IMR-90 (cell line): ENCODE measurements at regions not wholly inside any gene's neighbourhood (a gene's known extent, or its start where the extent isn't known, plus 50 kb on each side); places are given as distances from the start of the nearest gene placed in this dataset.
A peak's percentile ranks its signal among the peaks of the same experiment; 100 is the strongest.

ENCODE experiments used
- ATAC-seq: fragments of 200-7000 bp; cut with Tn5 transposase; 2 replicates; pipeline ENCODE4 v1.9.1; 2020; ENCODE audit warnings: low read depth, mild to moderate bottlenecking, moderate library complexity
- BruUV-seq: library from RNA; stranded (reverse); fragments of 400-500 nt; replicated peaks from 2 replicates; lab custom pipeline; 2021; lab: Mats Ljungman, UMichigan
- CTCF ChIA-PET: fragments of 300-600 bp; formaldehyde crosslinking; extraction: SDS; loops from one replicate; lab custom pipeline; 2021; ENCODE audit warnings: antibody characterized with exemption; lab: Yijun Ruan, JAX
- POLR2A ChIA-PET: fragments of 300-600 bp; sonication (Branson Sonifier 250); formaldehyde crosslinking; loops from one replicate; lab custom pipeline; 2022; ENCODE audit warnings: antibody characterized with exemption; ENCODE audit not compliant: unreplicated experiment; lab: Charles Lee
- DNase-seq: peaks from one replicate; pipeline ENCODE4 v3.0.0; 2013
- H2AFZ ChIP-seq: replicated peaks from 2 replicates; pipeline ENCODE3; 2013; ENCODE audit warnings: low read length, mild to moderate bottlenecking; ENCODE audit not compliant: poor library complexity
- H2AK5ac ChIP-seq: 2 replicates; pipeline ENCODE4 v1.6.1; 2013; ENCODE audit warnings: low read depth, low read length, inconsistent platforms
- H2AK9ac ChIP-seq: replicated peaks from 2 replicates; pipeline ENCODE3; 2013; ENCODE audit warnings: mild to moderate bottlenecking, low read depth, low read length, moderate library complexity; ENCODE audit not compliant: poor library complexity
- H2BK120ac ChIP-seq: 2 replicates; pipeline ENCODE4 v1.6.1; 2013; ENCODE audit warnings: low read depth, low read length, inconsistent platforms
- H2BK15ac ChIP-seq: 3 replicates; pipeline ENCODE4 v1.6.1; 2013; ENCODE audit warnings: low read depth, low read length, inconsistent platforms
- H2BK20ac ChIP-seq: 2 replicates; pipeline ENCODE4 v1.6.1; 2013; ENCODE audit warnings: low read depth, mild to moderate bottlenecking, inconsistent platforms, low read length, moderate library complexity
- H2BK5ac ChIP-seq: 2 replicates; pipeline ENCODE4 v1.6.1; 2013; ENCODE audit warnings: mild to moderate bottlenecking, low read depth, low read length, inconsistent platforms; ENCODE audit not compliant: poor library complexity, severe bottlenecking
- H3K14ac ChIP-seq: replicated peaks from 2 replicates; pipeline ENCODE4 v1.6.1; 2013; ENCODE audit warnings: low read depth, low read length, inconsistent platforms
- H3K18ac ChIP-seq: 2 replicates; pipeline ENCODE4 v1.6.1; 2013; ENCODE audit warnings: low read depth, low read length, control low read depth
- H3K23ac ChIP-seq: 2 replicates; pipeline ENCODE4 v1.6.1; 2013; ENCODE audit warnings: low read depth, low read length, inconsistent platforms
- H3K27ac ChIP-seq: 2 replicates; pipeline ENCODE4 v1.5.1; 2013; ENCODE audit warnings: mild to moderate bottlenecking, control low read depth, low read length; ENCODE audit not compliant: insufficient read depth
- H3K27me3 ChIP-seq: 2 replicates; pipeline ENCODE4 v1.6.1; 2013; ENCODE audit warnings: low read length; ENCODE audit not compliant: control insufficient read depth, insufficient read depth
- H3K36me3 ChIP-seq: 2 replicates; pipeline ENCODE4 v1.6.1; 2013; ENCODE audit warnings: low read length, mixed read lengths; ENCODE audit not compliant: control insufficient read depth, insufficient read depth
- H3K4ac ChIP-seq: 2 replicates; pipeline ENCODE4 v1.6.1; 2013; ENCODE audit warnings: low read depth, low read length, inconsistent platforms
- H3K4me1 ChIP-seq: 2 replicates; pipeline ENCODE4 v1.6.1; 2013; ENCODE audit warnings: low read length, mixed read lengths; ENCODE audit not compliant: control insufficient read depth, insufficient read depth
- H3K4me2 ChIP-seq: 2 replicates; pipeline ENCODE4 v1.6.1; 2013; ENCODE audit warnings: low read depth, mild to moderate bottlenecking, control low read depth, low read length, moderate library complexity
- H3K4me3 ChIP-seq: 2 replicates; pipeline ENCODE4 v1.5.1; 2013; ENCODE audit warnings: low read depth, mild to moderate bottlenecking, control low read depth, low read length, moderate library complexity; ENCODE audit not compliant: insufficient read depth
- H3K56ac ChIP-seq: 2 replicates; pipeline ENCODE4 v1.6.1; 2013; ENCODE audit warnings: low read length, inconsistent platforms; ENCODE audit not compliant: insufficient read depth; ENCODE audit errors: extremely low read depth
- H3K79me1 ChIP-seq, 2 experiments: 2 replicates each; pipeline ENCODE4 v1.6.1; 2013; ENCODE audit warnings: low read length in 2 of 2, inconsistent platforms in 1 of 2, low read depth in 1 of 2
- H3K9ac ChIP-seq: 2 replicates; pipeline ENCODE4 v1.6.1; 2013; ENCODE audit warnings: low read depth, low read length, control low read depth
- H3K9me1 ChIP-seq: 2 replicates; pipeline ENCODE4 v1.6.1; 2013; ENCODE audit warnings: low read length, inconsistent platforms; ENCODE audit not compliant: insufficient read depth
- H3K9me3 ChIP-seq: 2 replicates; pipeline ENCODE4 v1.6.1; 2013; ENCODE audit warnings: low read length; ENCODE audit not compliant: control insufficient read depth, insufficient read depth
- H4K20me1 ChIP-seq: 2 replicates; pipeline ENCODE4 v1.6.1; 2013; ENCODE audit warnings: low read length, inconsistent platforms; ENCODE audit not compliant: insufficient read depth
- H4K5ac ChIP-seq: 2 replicates; pipeline ENCODE4 v1.6.1; 2013; ENCODE audit warnings: mild to moderate bottlenecking, low read depth, low read length, control low read depth
- H4K8ac ChIP-seq, 2 experiments: 2 replicates each; pipeline ENCODE4 v1.6.1; 2013; ENCODE audit warnings: low read depth in 2 of 2, low read length in 2 of 2, control low read depth in 1 of 2, inconsistent platforms in 1 of 2
- H4K91ac ChIP-seq: 2 replicates; pipeline ENCODE4 v1.6.1; 2013; ENCODE audit warnings: low read depth, low read length, inconsistent platforms; ENCODE audit not compliant: insufficient read depth
- MAFK ChIP-seq: IDR thresholded peaks from 2 replicates; pipeline ENCODE4 v1.6.1; 2012; ENCODE audit warnings: low read depth, low read length, improper control_type of control experiment
- NFE2L2 ChIP-seq: fragments of 150-350 bp; IDR thresholded peaks from 2 replicates; pipeline ENCODE4 v1.6.1; 2016; ENCODE audit warnings: low read depth, mild to moderate bottlenecking, low read length
- RCOR1 ChIP-seq: IDR thresholded peaks from 2 replicates; pipeline ENCODE4 v1.6.1; 2012; ENCODE audit warnings: mild to moderate bottlenecking, low read length, improper control_type of control experiment; ENCODE audit not compliant: insufficient replicate concordance
- WGBS, 2 experiments: methylation state at CpG; one replicate each; pipeline versions ENCODE4 v1.1.5 to v1.1.7; 2013; ENCODE audit warnings: missing lambda C conversion rate in 2 of 2; ENCODE audit not compliant: insufficient read length in 1 of 2; ENCODE audit errors: extremely low coverage in 2 of 2; 5-methylcytosine and 5-hydroxymethylcytosine counted together
- dilution Hi-C: fragments of 300-500 bp; cut with HindIII; formaldehyde crosslinking; loops from one replicate; pipeline ENCODE4 v1.14.3; 2018; ENCODE audit warnings: low sequenced_read_pairs; ENCODE audit not compliant: unreplicated experiment
- in situ Hi-C: fragments of 300-500 bp; cut with MboI; formaldehyde crosslinking; loops from 3 replicates; pipeline ENCODE4 v1.14.3; 2019; ENCODE audit warnings: low sequenced_read_pairs, inconsistent platforms, mixed read lengths
- intact Hi-C: fragments of 100-400 bp; cut with micrococcal nuclease; formaldehyde crosslinking; loops from 2 replicates; pipeline ENCODE4 v1.10.0; 2022

DNA sequence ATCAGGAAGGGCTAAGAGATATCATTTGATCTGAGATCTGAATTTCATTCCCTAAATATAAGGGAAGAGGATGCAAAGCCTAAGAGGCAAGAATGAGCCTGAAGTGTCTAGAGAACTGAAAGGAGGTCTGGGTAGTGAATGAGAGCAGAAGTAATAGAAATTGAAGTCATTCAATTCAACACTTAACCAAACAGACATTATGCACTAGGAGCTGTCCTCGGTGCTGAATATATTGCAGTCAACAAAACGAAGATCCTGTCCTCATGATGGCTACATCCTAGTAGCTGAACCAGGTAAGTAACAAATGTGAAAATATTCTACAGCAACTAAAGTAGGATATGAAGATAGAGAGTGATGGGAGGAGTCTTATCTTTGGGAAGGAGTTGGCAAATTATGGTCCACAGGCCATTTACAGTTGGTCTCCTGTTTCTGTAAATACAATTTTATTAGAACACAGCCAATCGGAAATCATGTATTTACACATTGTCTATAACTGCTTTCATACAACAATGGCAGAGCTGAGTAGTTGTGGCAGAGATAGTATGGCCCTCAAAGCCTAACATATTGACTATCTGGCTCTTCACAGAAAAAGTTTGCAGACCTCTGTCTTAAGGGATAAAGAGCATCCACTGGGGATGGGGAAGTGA is 192.9 kb upstream of the CADPS start:
- in situ Hi-C loops, result no loop called here
- no peak overlapping the region for H2AK9ac ChIP-seq
- no peaks in the 10 kb centered on the region for H3K4me1 ChIP-seq
- no peaks in the 10 kb centered on the region for H3K27me3 ChIP-seq
- WGBS, 2 experiments, result no CpG with 5 or more reads among the region's 3 CpGs
- H4K8ac ChIP-seq, result no peak overlapping the region
- TF ChIP-seq MAFK, result no peak
- TF ChIP-seq RCOR1, result no peak
- TF ChIP-seq NFE2L2, result no peak
- dilution Hi-C loops, result no loop called here
- H3K18ac ChIP-seq, result no peak overlapping the region
- BruUV-seq, result no TSS peak
- no peak overlapping the region for H2BK15ac ChIP-seq
- H4K91ac ChIP-seq, result no peak overlapping the region
- CTCF ChIA-PET, result no interaction called here
- no peak overlapping the region for H3K4ac ChIP-seq
- H3K9me3 ChIP-seq, result no peaks in the 10 kb centered on the region
- no peaks in the 10 kb centered on the region for H3K36me3 ChIP-seq
- no peak overlapping the region for H3K27ac ChIP-seq
- H3K4me3 ChIP-seq, result no peak overlapping the region
- H3K14ac ChIP-seq, result no peak overlapping the region
- POLR2A ChIA-PET, result no interaction called here
- H2AK5ac ChIP-seq, result no peak overlapping the region
- H2AFZ ChIP-seq, result no peak overlapping the region
- no peak overlapping the region for H2BK120ac ChIP-seq
- H3K9ac ChIP-seq, result no peak overlapping the region
- intact Hi-C loops, result no loop called here
- H2BK5ac ChIP-seq, result no peak overlapping the region
- no peak overlapping the region for H3K23ac ChIP-seq
- H2BK20ac ChIP-seq, result no peak overlapping the region
- H3K4me2 ChIP-seq, result no peak overlapping the region
- H3K9me1 ChIP-seq, result no peaks in the 10 kb centered on the region
- no peaks in the 10 kb centered on the region for H3K79me1 ChIP-seq
- no peak overlapping the region for H4K5ac ChIP-seq
- DNase-seq, result peak; percentile 24
- no peak for ATAC-seq
- no peaks in the 10 kb centered on the region for H4K20me1 ChIP-seq
- no peak overlapping the region for H3K56ac ChIP-seq
